ENCODE measurements at regions not wholly inside any gene's neighbourhood (a gene's known extent, or its start where the extent isn't known, plus 50 kb on each side); places are given as distances from the start of the nearest gene placed in this dataset.
"Not testable (repeated sequence)": the region's sequence is repeated elsewhere in the genome, so short reads cannot be mapped to it uniquely, and the experiment has no call there.

GRCh38 chr6:3962291-3963280, 113.4 kb downstream of the FAM50B start:
- no peak for DNase-seq

- no peak for DNase-seq
These were observed 114.3 kb downstream of the FAM50B start for GRCh38 chr6:3963426-3963825.

- DNase-seq = no peak
These were observed 113.7 kb downstream of the FAM217A start for GRCh38 chr6:3965071-3965718.

GRCh38 chr6:3966426-3966825, 112.5 kb downstream of the FAM217A start:
- no peak for DNase-seq

- no peak for DNase-seq
These were observed 108.8 kb downstream of the FAM217A start for GRCh38 chr6:3970097-3970496.

GRCh38 chr6:3973152-3973551, 105.8 kb downstream of the FAM217A start:
- not testable (repeated sequence) for DNase-seq

GRCh38 chr6:3977875-3978711, 100.8 kb downstream of the FAM217A start:
- no peak for DNase-seq

- not testable (repeated sequence) for DNase-seq
These were observed 100.0 kb downstream of the FAM217A start for GRCh38 chr6:3978966-3979365.

GRCh38 chr6:3981917-3982316, 97.0 kb downstream of the FAM217A start:
- no peak for DNase-seq

- DNase-seq = no peak
These were observed 95.2 kb downstream of the FAM217A start for GRCh38 chr6:3983778-3984177.

- no peak for DNase-seq
These were observed 94.4 kb downstream of the FAM217A start for GRCh38 chr6:3984494-3984893.

- no peak for DNase-seq
These were observed 92.7 kb downstream of the FAM217A start for GRCh38 chr6:3986241-3986640.

- no peak for DNase-seq
These were observed 91.9 kb downstream of the FAM217A start for GRCh38 chr6:3987053-3987452.

- no peak for DNase-seq
These were observed 91.4 kb downstream of the FAM217A start for GRCh38 chr6:3987576-3987975.

GRCh38 chr6:3990692-3991491, 88.0 kb downstream of the FAM217A start:
- DNase-seq = peak; percentile 59

GRCh38 chr6:3991941-3992340, 87.0 kb downstream of the FAM217A start:
- no peak for DNase-seq

GRCh38 chr6:3996349-3996748, 82.6 kb downstream of the FAM217A start:
- no peak for DNase-seq

GRCh38 chr6:3997177-3997770, 81.7 kb downstream of the FAM217A start:
- no peak for DNase-seq

- no peak for DNase-seq
These were observed 78.9 kb downstream of the FAM217A start for GRCh38 chr6:3999800-4000661.

GRCh38 chr6:4004249-4004648, 74.7 kb downstream of the FAM217A start:
- DNase-seq = no peak
